ENCODE measurements at regions not wholly inside any gene's neighbourhood (a gene's known extent, or its start where the extent isn't known, plus 50 kb on each side); places are given as distances from the start of the nearest gene placed in this dataset.

DNA sequence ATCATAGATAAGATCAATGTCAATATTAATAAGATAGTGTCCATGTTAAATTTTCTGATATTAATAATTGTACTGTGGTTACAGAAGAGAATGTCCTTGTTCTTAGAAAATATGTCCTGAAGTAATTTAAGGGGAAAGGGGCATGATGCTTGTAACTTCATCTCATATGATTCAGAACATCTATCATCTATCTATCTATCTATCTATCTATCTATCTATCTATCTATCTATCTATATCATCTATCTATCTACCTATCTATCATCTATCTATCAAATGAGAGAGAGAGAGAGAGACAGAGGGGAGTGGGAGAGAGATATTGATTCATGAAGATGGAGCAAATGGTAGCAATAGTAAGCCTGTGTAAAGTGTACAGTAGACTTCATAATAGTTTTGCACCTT lies 124.8 kb upstream of the FAT1 start:
- H3K27me3 ChIP-seq (ENCODE audit: control insufficient read depth in 1 of 2, insufficient read depth in 2 of 2, low read length in 1 of 2), result no peaks in the 10 kb centered on the region
- ATAC-seq (ENCODE audit: low FRiP score) (no peak), DNase-seq (no peak)
- H3K4me3 ChIP-seq (ENCODE audit: low read length in 2 of 2), result no peak overlapping the region
- H3K4me1 ChIP-seq (ENCODE audit: control insufficient read depth in 1 of 2, insufficient read depth in 2 of 2, low read length in 2 of 2), result peaks cover 0 to 1% of the 10 kb centered on the region in 2 donors
- no peaks in the 10 kb centered on the region for H3K9me3 ChIP-seq (ENCODE audit: control insufficient read depth, low read length)
- no peak overlapping the region for H3K27ac ChIP-seq (ENCODE audit: low read depth in 1 of 2, low read length in 2 of 2)
- intact Hi-C loops (cut with DNase I), result loop anchor here (10.0 kb wide), 2 partner anchors 86 to 124 kb away; partner anchors contain the start of gene FAT1 (in 2 of the 2)
- H3K36me3 ChIP-seq (ENCODE audit: control insufficient read depth in 1 of 2, insufficient read depth in 2 of 2, low read length in 1 of 2), result no peaks in the 10 kb centered on the region

DNA sequence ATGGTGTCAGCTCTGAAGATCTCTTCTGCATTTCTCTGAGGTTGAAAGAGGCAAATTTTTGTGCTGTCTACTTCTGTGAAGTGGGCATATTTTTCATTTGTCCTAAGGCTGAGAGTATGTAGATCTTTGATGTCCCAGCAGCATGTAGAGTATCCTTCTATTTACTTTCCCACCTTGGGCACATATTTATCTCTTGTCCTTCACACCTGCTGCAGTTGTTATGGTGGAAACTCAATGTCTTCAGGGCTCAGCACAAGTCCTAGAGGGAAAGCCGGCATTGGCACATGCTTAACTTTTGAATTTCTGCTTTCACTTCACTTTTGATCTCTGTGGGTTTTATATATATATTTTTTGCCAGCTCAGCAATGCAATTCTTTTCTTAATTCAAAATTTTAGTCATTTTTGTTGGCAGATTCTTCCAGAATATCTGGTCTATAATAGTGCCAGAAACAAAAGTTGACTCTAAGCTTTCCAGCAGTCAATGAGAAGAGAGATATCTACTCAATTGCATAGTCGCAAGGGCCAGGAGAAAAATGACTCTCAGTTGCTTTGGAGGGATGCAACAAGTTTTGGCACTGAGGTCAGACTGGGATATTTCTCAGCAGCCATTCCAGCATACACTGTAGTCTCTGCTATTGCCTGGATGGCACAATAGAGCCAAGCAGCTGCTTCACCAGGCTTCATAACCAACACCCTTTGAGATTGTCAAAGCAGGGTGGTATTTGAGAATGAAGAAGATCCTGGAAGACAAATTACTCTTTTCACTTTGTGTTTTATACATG lies 127.8 kb upstream of the FAT1 start:
- no peak overlapping the region for H3K4me3 ChIP-seq (ENCODE audit: low read length in 2 of 2)
- intact Hi-C loops (cut with DNase I), result no loop called here
- 79 to 87% methylated on average over 2 of the region's 2 CpGs for WGBS, 2 donors
- no peaks in the 10 kb centered on the region for H3K4me1 ChIP-seq (ENCODE audit: control insufficient read depth in 1 of 2, insufficient read depth in 2 of 2, low read length in 2 of 2)
- DNase-seq (no peak), ATAC-seq (ENCODE audit: low FRiP score) (no peak)
- no peaks in the 10 kb centered on the region for H3K36me3 ChIP-seq (ENCODE audit: control insufficient read depth in 1 of 2, insufficient read depth in 2 of 2, low read length in 1 of 2)
- H3K27me3 ChIP-seq (ENCODE audit: control insufficient read depth in 1 of 2, insufficient read depth in 2 of 2, low read length in 1 of 2), result no peaks in the 10 kb centered on the region
- no peaks in the 10 kb centered on the region for H3K9me3 ChIP-seq (ENCODE audit: control insufficient read depth, low read length)
- H3K27ac ChIP-seq (ENCODE audit: low read depth in 1 of 2, low read length in 2 of 2), result no peak overlapping the region

DNA sequence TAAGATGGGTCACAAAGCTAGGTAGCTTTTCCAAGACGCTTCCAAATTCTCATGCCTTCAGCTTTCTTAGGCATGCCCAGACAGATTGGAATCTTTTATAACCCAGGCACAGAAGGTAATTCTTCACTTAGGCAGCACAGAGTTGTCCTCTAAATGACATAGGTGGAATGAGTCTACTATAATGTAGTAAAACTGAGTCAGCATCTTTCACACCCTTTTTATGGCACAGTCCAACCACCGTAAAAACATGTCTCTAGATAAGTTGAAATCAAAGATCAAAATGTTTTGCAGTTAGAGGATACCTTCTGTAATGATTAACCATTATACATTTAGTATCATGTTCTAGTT lies 128.4 kb upstream of the FAT1 start:
- no peaks in the 10 kb centered on the region for H3K27me3 ChIP-seq (ENCODE audit: control insufficient read depth in 1 of 2, insufficient read depth in 2 of 2, low read length in 1 of 2)
- no peaks in the 10 kb centered on the region for H3K4me1 ChIP-seq (ENCODE audit: control insufficient read depth in 1 of 2, insufficient read depth in 2 of 2, low read length in 2 of 2)
- H3K27ac ChIP-seq (ENCODE audit: low read depth in 1 of 2, low read length in 2 of 2), result no peak overlapping the region
- no peaks in the 10 kb centered on the region for H3K36me3 ChIP-seq (ENCODE audit: control insufficient read depth in 1 of 2, insufficient read depth in 2 of 2, low read length in 1 of 2)
- ATAC-seq (ENCODE audit: low FRiP score) (no peak), DNase-seq (no peak)
- 91 to 92% methylated on average over 2 of the region's 2 CpGs for WGBS, 2 donors
- H3K9me3 ChIP-seq (ENCODE audit: control insufficient read depth, low read length), result no peaks in the 10 kb centered on the region
- no peak overlapping the region for H3K4me3 ChIP-seq (ENCODE audit: low read length in 2 of 2)
- intact Hi-C loops (cut with DNase I), result no loop called here

DNA sequence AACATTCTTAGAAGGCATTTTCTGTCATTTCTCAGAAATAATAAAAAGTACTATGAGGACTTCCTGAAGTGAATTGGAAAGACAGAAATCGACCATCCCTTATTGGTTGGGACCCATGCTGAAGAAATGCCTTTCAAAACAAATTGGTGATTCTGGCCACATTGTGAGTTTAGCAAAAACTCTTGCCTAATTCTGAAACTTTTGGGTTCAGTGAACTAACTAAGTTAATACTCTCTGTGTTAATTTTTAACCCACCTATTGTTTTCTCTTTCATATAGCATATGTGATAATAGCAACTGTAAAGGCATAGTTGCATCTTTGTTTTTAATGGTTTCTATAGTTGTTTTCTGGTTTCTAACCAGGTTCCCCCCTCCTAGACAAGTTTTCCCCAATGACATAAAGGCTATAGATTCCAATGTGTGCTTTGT lies 129.3 kb upstream of the FAT1 start:
- intact Hi-C loops (cut with DNase I), result no loop called here
- 86 to 90% methylated on average over 1 of the region's 1 CpG for WGBS, 2 donors
- no peaks in the 10 kb centered on the region for H3K36me3 ChIP-seq (ENCODE audit: control insufficient read depth in 1 of 2, insufficient read depth in 2 of 2, low read length in 1 of 2)
- no peak overlapping the region for H3K27ac ChIP-seq (ENCODE audit: low read depth in 1 of 2, low read length in 2 of 2)
- no peaks in the 10 kb centered on the region for H3K9me3 ChIP-seq (ENCODE audit: control insufficient read depth, low read length)
- no peak overlapping the region for H3K4me3 ChIP-seq (ENCODE audit: low read length in 2 of 2)
- H3K27me3 ChIP-seq (ENCODE audit: control insufficient read depth in 1 of 2, insufficient read depth in 2 of 2, low read length in 1 of 2), result no peaks in the 10 kb centered on the region
- ATAC-seq (ENCODE audit: low FRiP score), result no peak
- DNase-seq, result no peak
- H3K4me1 ChIP-seq (ENCODE audit: control insufficient read depth in 1 of 2, insufficient read depth in 2 of 2, low read length in 2 of 2), result no peaks in the 10 kb centered on the region

DNA sequence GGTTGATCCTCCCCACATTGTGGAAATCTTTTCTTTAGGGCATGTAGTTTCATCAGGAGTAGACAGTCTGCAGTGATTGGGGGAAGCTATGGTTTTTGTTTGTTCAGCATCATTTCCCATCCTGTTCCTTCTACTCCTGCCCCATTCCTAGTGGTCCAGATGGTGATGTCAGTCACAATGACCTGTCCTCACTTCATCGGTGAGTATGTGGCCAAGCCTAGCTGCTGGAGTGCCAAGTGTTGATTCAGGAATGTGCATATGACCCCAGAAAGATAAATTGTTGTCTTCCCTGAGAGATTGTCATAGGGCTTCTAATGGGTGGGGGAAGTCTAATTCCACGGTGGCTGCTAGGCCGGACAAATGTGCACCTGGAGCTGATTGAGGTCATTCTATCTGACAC lies 130.6 kb upstream of the FAT1 start:
- WGBS, 2 donors, result 67 to 79% methylated on average over 3 of the region's 3 CpGs
- DNase-seq (no peak), ATAC-seq (ENCODE audit: low FRiP score) (no peak)
- Histone ChIP-seq H3K36me3 (ENCODE audit: control insufficient read depth in 1 of 2, insufficient read depth in 2 of 2, low read length in 1 of 2) (no peaks in the 10 kb centered on the region), H3K27me3 (ENCODE audit: control insufficient read depth in 1 of 2, insufficient read depth in 2 of 2, low read length in 1 of 2) (no peaks in the 10 kb centered on the region), H3K4me3 (ENCODE audit: low read length in 2 of 2) (no peak overlapping the region), H3K9me3 (ENCODE audit: control insufficient read depth, low read length) (no peaks in the 10 kb centered on the region), H3K4me1 (ENCODE audit: control insufficient read depth in 1 of 2, insufficient read depth in 2 of 2, low read length in 2 of 2) (no peaks in the 10 kb centered on the region), H3K27ac (ENCODE audit: low read depth in 1 of 2, low read length in 2 of 2) (no peak overlapping the region)
- intact Hi-C loops (cut with DNase I), result no loop called here

DNA sequence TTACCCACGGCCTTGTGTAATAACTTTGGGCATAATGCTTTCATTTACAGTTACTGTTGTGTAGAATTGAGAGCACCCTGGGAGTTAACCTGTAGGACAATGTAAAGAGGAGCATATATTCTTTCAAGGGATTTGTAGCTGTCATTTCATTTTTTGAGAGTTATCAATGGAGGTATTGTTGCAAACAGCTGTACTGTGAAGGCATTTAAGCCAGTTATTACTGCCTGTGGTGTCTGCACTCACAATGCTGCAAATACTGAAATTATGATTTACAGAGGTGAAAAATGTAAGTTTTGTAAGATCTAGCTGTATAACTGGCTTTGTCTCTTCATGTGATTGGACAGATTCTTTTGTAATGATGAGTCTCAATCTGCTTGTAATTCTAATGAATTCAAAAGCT lies 131.5 kb upstream of the FAT1 start:
- no peak for DNase-seq
- Histone ChIP-seq H3K4me1 (ENCODE audit: control insufficient read depth in 1 of 2, insufficient read depth in 2 of 2, low read length in 2 of 2) (no peaks in the 10 kb centered on the region), H3K27me3 (ENCODE audit: control insufficient read depth in 1 of 2, insufficient read depth in 2 of 2, low read length in 1 of 2) (no peaks in the 10 kb centered on the region), H3K9me3 (ENCODE audit: control insufficient read depth, low read length) (no peaks in the 10 kb centered on the region), H3K36me3 (ENCODE audit: control insufficient read depth in 1 of 2, insufficient read depth in 2 of 2, low read length in 1 of 2) (no peaks in the 10 kb centered on the region), H3K27ac (ENCODE audit: low read depth in 1 of 2, low read length in 2 of 2) (no peak overlapping the region), H3K4me3 (ENCODE audit: low read length in 2 of 2) (no peak overlapping the region)
- no peak for ATAC-seq (ENCODE audit: low FRiP score)
- intact Hi-C loops (cut with DNase I), result no loop called here
- WGBS, 2 donors, result 97% methylated on average over 1 of the region's 1 CpG

DNA sequence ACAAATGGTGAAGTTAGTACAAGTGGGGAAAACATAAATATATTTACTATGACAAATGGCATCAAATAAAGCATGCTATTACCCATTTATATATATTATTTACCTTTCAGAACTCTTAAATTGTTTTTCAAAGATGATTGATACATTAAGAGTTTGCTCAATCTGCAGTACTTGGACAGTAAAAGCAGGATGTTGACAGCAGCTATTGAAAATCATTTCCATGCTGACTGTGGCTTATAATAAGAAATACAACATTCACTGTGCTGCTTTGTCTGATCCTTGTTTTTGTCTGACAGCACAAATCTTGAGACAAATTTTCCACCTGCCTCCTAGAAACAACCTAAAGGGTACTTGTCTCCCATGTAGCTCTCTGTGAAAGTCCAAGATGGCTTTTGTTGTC lies 134.1 kb upstream of the FAT1 start:
- no peaks in the 10 kb centered on the region for H3K9me3 ChIP-seq (ENCODE audit: control insufficient read depth, low read length)
- no peak overlapping the region for H3K27ac ChIP-seq (ENCODE audit: low read depth in 1 of 2, low read length in 2 of 2)
- intact Hi-C loops (cut with DNase I), result no loop called here

DNA sequence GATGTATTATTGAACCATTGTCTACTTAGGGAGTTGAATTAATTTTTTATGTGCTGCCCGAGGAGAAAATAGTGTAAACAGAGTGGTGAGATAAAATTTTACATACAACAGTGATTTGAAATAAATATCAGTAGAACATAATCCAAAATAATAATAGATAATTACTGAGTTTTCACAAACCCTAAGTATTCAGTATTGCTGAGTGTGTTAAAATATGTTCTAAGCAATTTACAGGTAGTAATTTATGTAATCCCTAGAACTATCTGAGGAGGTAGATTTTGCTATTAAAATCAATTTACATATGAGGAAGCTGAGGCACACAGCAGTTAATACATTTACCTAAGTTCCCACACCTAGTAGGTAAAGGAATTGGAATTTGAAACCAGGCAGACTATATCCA lies 134.7 kb upstream of the FAT1 start:
- DNase-seq (no peak), ATAC-seq (ENCODE audit: low FRiP score) (no peak)
- intact Hi-C loops (cut with DNase I), result no loop called here
- H3K36me3 ChIP-seq (ENCODE audit: control insufficient read depth in 1 of 2, insufficient read depth in 2 of 2, low read length in 1 of 2), result no peaks in the 10 kb centered on the region
- H3K27me3 ChIP-seq (ENCODE audit: control insufficient read depth in 1 of 2, insufficient read depth in 2 of 2, low read length in 1 of 2), result peaks cover 0 to 2% of the 10 kb centered on the region in 2 donors
- no peaks in the 10 kb centered on the region for H3K4me1 ChIP-seq (ENCODE audit: control insufficient read depth in 1 of 2, insufficient read depth in 2 of 2, low read length in 2 of 2)
- no peaks in the 10 kb centered on the region for H3K9me3 ChIP-seq (ENCODE audit: control insufficient read depth, low read length)
- no peak overlapping the region for H3K27ac ChIP-seq (ENCODE audit: low read depth in 1 of 2, low read length in 2 of 2)
- H3K4me3 ChIP-seq (ENCODE audit: low read length in 2 of 2), result no peak overlapping the region
- 79 to 88% methylated on average over 1 of the region's 1 CpG for WGBS, 2 donors

More for the DNA sequence above, 134.1 kb upstream of the FAT1 start:
- Histone ChIP-seq H3K4me1 (ENCODE audit: control insufficient read depth in 1 of 2, insufficient read depth in 2 of 2, low read length in 2 of 2) (no peaks in the 10 kb centered on the region), H3K27me3 (ENCODE audit: control insufficient read depth in 1 of 2, insufficient read depth in 2 of 2, low read length in 1 of 2) (peaks cover 0 to 2% of the 10 kb centered on the region in 2 donors), H3K4me3 (ENCODE audit: low read length in 2 of 2) (no peak overlapping the region), H3K36me3 (ENCODE audit: control insufficient read depth in 1 of 2, insufficient read depth in 2 of 2, low read length in 1 of 2) (no peaks in the 10 kb centered on the region)
- ATAC-seq (ENCODE audit: low FRiP score), result no peak
- DNase-seq, result no peak

DNA sequence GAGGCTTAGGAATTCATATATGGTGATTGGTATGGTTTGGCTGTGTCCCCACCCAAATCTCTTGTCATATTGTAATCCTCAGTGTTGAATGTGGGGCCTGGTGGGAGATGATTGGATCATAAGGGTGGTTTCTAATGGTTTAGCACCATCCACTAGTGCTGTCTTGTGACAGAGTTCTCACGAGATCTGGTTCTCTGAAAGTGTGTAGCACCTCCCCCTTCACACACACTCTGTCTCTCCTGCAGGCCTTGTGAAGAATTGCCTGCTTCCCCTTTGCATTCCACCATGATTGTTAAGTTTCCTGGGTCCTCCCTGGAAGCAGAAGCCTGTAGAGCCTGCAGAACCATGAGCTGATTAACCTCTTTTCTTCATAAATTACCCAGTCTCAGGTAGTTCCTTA lies 135.8 kb upstream of the FAT1 start:
- WGBS, 2 donors, result 86 to 96% methylated on average over 1 of the region's 1 CpG
- no peak overlapping the region for H3K4me3 ChIP-seq (ENCODE audit: low read length in 2 of 2)
- no peaks in the 10 kb centered on the region for H3K9me3 ChIP-seq (ENCODE audit: control insufficient read depth, low read length)
- no peaks in the 10 kb centered on the region for H3K36me3 ChIP-seq (ENCODE audit: control insufficient read depth in 1 of 2, insufficient read depth in 2 of 2, low read length in 1 of 2)
- H3K27ac ChIP-seq (ENCODE audit: low read depth in 1 of 2, low read length in 2 of 2), result no peak overlapping the region
- ATAC-seq (ENCODE audit: low FRiP score) (no peak), DNase-seq (no peak)
- intact Hi-C loops (cut with DNase I), result no loop called here
- no peaks in the 10 kb centered on the region for H3K4me1 ChIP-seq (ENCODE audit: control insufficient read depth in 1 of 2, insufficient read depth in 2 of 2, low read length in 2 of 2)
- peaks cover 0 to 2% of the 10 kb centered on the region in 2 donors for H3K27me3 ChIP-seq (ENCODE audit: control insufficient read depth in 1 of 2, insufficient read depth in 2 of 2, low read length in 1 of 2)

Measured in aorta (tissue), 5 donors.